Left ventricle myocardium superior (tissue), 1 donor: ENCODE measurements at regions not wholly inside any gene's neighbourhood (a gene's known extent, or its start where the extent isn't known, plus 50 kb on each side); places are given as distances from the start of the nearest gene placed in this dataset.

Experiments
- ATAC-seq: fragments of 200-7000 bp; cut with Tn5 transposase; one replicate; pipeline ENCODE4 v1.9.1; 2020; ENCODE audit warnings: mild to moderate bottlenecking, moderate library complexity
- DNase-seq: peaks from one replicate; pipeline ENCODE4 v3.0.0-alpha.2; 2020
- intact Hi-C: fragments of 100-400 bp; cut with micrococcal nuclease; formaldehyde crosslinking; loops from one replicate; pipeline ENCODE4 v1.11.0; 2022
- donor health status: DM: no; HTN: yes; CAD: no; lungs with severe emphysema.

- intact Hi-C loops, result no loop called here
Measured at GRCh38 chr9:108484468-108484867, 371.3 kb downstream of the ACTL7B start.

GRCh38 chr9:108483676-108484075, 372.1 kb downstream of the ACTL7B start:
- DNase-seq, result no peak
- intact Hi-C loops, result no loop called here
- no peak for ATAC-seq

More at GRCh38 chr9:108484468-108484867, 371.3 kb downstream of the ACTL7B start:
- ATAC-seq (no peak), DNase-seq (no peak)

GRCh38 chr9:108479989-108480652, 375.7 kb downstream of the ACTL7B start:
- ATAC-seq (no peak), DNase-seq (no peak)
- intact Hi-C loops, result no loop called here

- intact Hi-C loops, result no loop called here
- DNase-seq (no peak), ATAC-seq (peak; percentile 31)
Measured at GRCh38 chr9:108478431-108479332, 377.1 kb downstream of the ACTL7B start.

GRCh38 chr9:108477529-108478006, 378.2 kb downstream of the ACTL7B start:
- ATAC-seq, result no peak
- intact Hi-C loops, result no loop called here
- no peak for DNase-seq

GRCh38 chr9:108476574-108476973, 379.2 kb downstream of the ACTL7B start:
- DNase-seq (no peak), ATAC-seq (no peak)
- intact Hi-C loops, result no loop called here

GRCh38 chr9:108475813-108476212, 380.0 kb downstream of the ACTL7B start:
- no peak for DNase-seq
- intact Hi-C loops, result no loop called here
- ATAC-seq, result no peak

- ATAC-seq (no peak), DNase-seq (no peak)
- intact Hi-C loops, result no loop called here
Measured at GRCh38 chr9:108474356-108474755, 381.4 kb downstream of the ACTL7B start.

- ATAC-seq, result peak; percentile 70
Measured at GRCh38 chr9:108473209-108474112, 382.3 kb downstream of the ACTL7B start.

GRCh38 chr9:108469654-108470053, 386.1 kb downstream of the ACTL7B start:
- intact Hi-C loops, result no loop called here

More at GRCh38 chr9:108473209-108474112, 382.3 kb downstream of the ACTL7B start:
- no peak for DNase-seq
- intact Hi-C loops, result no loop called here

GRCh38 chr9:108468364-108468763, 387.4 kb downstream of the ACTL7B start:
- intact Hi-C loops, result no loop called here
- peak; percentile 40 for DNase-seq
- ATAC-seq, result no peak

More at GRCh38 chr9:108469654-108470053, 386.1 kb downstream of the ACTL7B start:
- DNase-seq (no peak), ATAC-seq (no peak)

- DNase-seq (no peak), ATAC-seq (peak; percentile 44)
- intact Hi-C loops, result no loop called here
Measured at GRCh38 chr9:108467653-108468324, 388.0 kb downstream of the ACTL7B start.

- DNase-seq (no peak), ATAC-seq (no peak)
- intact Hi-C loops, result no loop called here
Measured at GRCh38 chr9:108467161-108467560, 388.6 kb downstream of the ACTL7B start.

- intact Hi-C loops, result no loop called here
- no peak for DNase-seq
- ATAC-seq, result no peak
Measured at GRCh38 chr9:108466304-108466703, 389.5 kb downstream of the ACTL7B start.

GRCh38 chr9:108463932-108464606, 391.7 kb downstream of the ACTL7B start:
- ATAC-seq (no peak), DNase-seq (no peak)
- intact Hi-C loops, result no loop called here

GRCh38 chr9:108456903-108457302, 398.9 kb downstream of the ACTL7B start:
- no peak for ATAC-seq
- intact Hi-C loops, result no loop called here
- no peak for DNase-seq

- intact Hi-C loops, result no loop called here
- no peak for DNase-seq
- no peak for ATAC-seq
Measured at GRCh38 chr9:108445431-108446071, 410.2 kb downstream of the ACTL7B start.
